ENCODE measurements at regions not wholly inside any gene's neighbourhood (a gene's known extent, or its start where the extent isn't known, plus 50 kb on each side); places are given as distances from the start of the nearest gene placed in this dataset.

GRCh38 chr4:31947101-31947500 lies 1226.9 kb downstream of the PCDH7 start:
- TF ChIP-seq CTCF (IDR thresholded peaks at IDR 0.05; ENCODE audit: poor library complexity) (no peak), EZH2 (IDR thresholded peaks at IDR 0.05; ENCODE audit: borderline replicate concordance) (no peak)
